Kidney (tissue), 13 donors: ENCODE measurements at regions not wholly inside any gene's neighbourhood (a gene's known extent, or its start where the extent isn't known, plus 50 kb on each side); places are given as distances from the start of the nearest gene placed in this dataset.

Experiments used
- DNase-seq, 5 donors: peaks; one replicate each; pipeline ENCODE4 v3.0.0-alpha.2; 2013 to 2020
- FAIRE-seq: peaks from 2 replicates; lab custom pipeline; 2012; peaks lifted over from hg19 to GRCh38; lab: Jason Lieb, UNC
- H3K27ac ChIP-seq, 2 donors: one replicate each; pipeline ENCODE4 v1.7.0; 2013; ENCODE audit warnings: low read depth in 2 of 2, low read length in 2 of 2, inconsistent platforms in 1 of 2
- H3K27me3 ChIP-seq: one replicate; pipeline ENCODE4 v1.7.1; 2013; ENCODE audit warnings: low read length, inconsistent platforms; ENCODE audit not compliant: control insufficient read depth, insufficient read depth
- H3K36me3 ChIP-seq, 3 donors: one replicate each; pipeline versions ENCODE4 v1.7.0 to v1.7.1; 2013; ENCODE audit warnings: low read length in 3 of 3, control low read depth in 1 of 3, inconsistent platforms in 1 of 3; ENCODE audit not compliant: insufficient read depth in 3 of 3, control insufficient read depth in 2 of 3
- H3K4me1 ChIP-seq, 3 donors: one replicate each; pipeline versions ENCODE4 v1.7.0 to v1.7.1; 2013; ENCODE audit warnings: low read length in 3 of 3, inconsistent platforms in 1 of 3, low read depth in 1 of 3; ENCODE audit not compliant: control insufficient read depth in 2 of 3, insufficient read depth in 2 of 3
- H3K4me3 ChIP-seq, 3 donors: one replicate each; pipeline versions ENCODE4 v1.7.0 to v1.8.1; 2013; ENCODE audit warnings: low read length in 3 of 3, control low read depth in 1 of 3, inconsistent platforms in 1 of 3
- H3K9ac ChIP-seq, 3 donors: one replicate each; pipeline versions ENCODE4 v1.7.0 to v1.7.1; 2013; ENCODE audit warnings: low read length in 3 of 3, control low read depth in 1 of 3, inconsistent platforms in 1 of 3
- H3K9me3 ChIP-seq, 3 donors: one replicate each; pipeline versions ENCODE4 v1.7.0 to v1.7.1; 2013; ENCODE audit warnings: low read length in 3 of 3, control low read depth in 1 of 3, inconsistent platforms in 1 of 3; ENCODE audit not compliant: control insufficient read depth in 2 of 3, insufficient read depth in 1 of 3
- CTCF ChIP-seq: IDR thresholded peaks from 3 replicates; pipeline ENCODE4 v1.5.1; 2012; ENCODE audit warnings: mild to moderate bottlenecking, moderate library complexity, borderline replicate concordance; ENCODE audit not compliant: insufficient read depth; ENCODE audit errors: extremely low read depth
- intact Hi-C: fragments of 100-400 bp; cut with DNase I; formaldehyde crosslinking; loops from one replicate; pipeline ENCODE4 v1.11.1; 2022
- donor health status: control.
- donor health status: control.
- donor health status: control.
- donor health status: control.
- donor health status: control.
- donor health status: DM: yes; HTN: yes; CAD: no.
- donor health status: Normal renal cell carcinoma (clear cell type).

GRCh38 chr5:124277767-124278545, 468.5 kb downstream of the ZNF608 start:
- Histone ChIP-seq H3K27ac (no peak overlapping the region), H3K27me3 (no peaks in the 10 kb centered on the region), H3K36me3 (no peaks in the 10 kb centered on the region), H3K4me1 (no peaks in the 10 kb centered on the region), H3K9ac (no peak overlapping the region), H3K4me3 (no peak overlapping the region), H3K9me3 (no peaks in the 10 kb centered on the region)
- intact Hi-C loops = no loop called here
- FAIRE-seq = no peak
- no peak for TF ChIP-seq CTCF
- no peak for DNase-seq

GRCh38 chr5:124276166-124276565, 470.3 kb downstream of the ZNF608 start:
- DNase-seq (no peak), FAIRE-seq (no peak)
- H3K9ac ChIP-seq = no peak overlapping the region
- H3K27ac ChIP-seq = no peak overlapping the region
- TF ChIP-seq CTCF = no peak
- no peak overlapping the region for H3K4me3 ChIP-seq
- H3K27me3 ChIP-seq = no peaks in the 10 kb centered on the region
- no peaks in the 10 kb centered on the region for H3K9me3 ChIP-seq
- intact Hi-C loops = no loop called here
- H3K36me3 ChIP-seq = no peaks in the 10 kb centered on the region
- H3K4me1 ChIP-seq = no peaks in the 10 kb centered on the region

GRCh38 chr5:124274949-124275348, 471.5 kb downstream of the ZNF608 start:
- Histone ChIP-seq H3K9ac (no peak overlapping the region), H3K27ac (no peak overlapping the region), H3K36me3 (no peaks in the 10 kb centered on the region), H3K27me3 (no peaks in the 10 kb centered on the region), H3K4me3 (no peak overlapping the region), H3K4me1 (no peaks in the 10 kb centered on the region), H3K9me3 (no peaks in the 10 kb centered on the region)
- no peak for TF ChIP-seq CTCF
- intact Hi-C loops = no loop called here
- DNase-seq (no peak), FAIRE-seq (no peak)
